Activated CD8-positive, alpha-beta T cell treated with anti-CD3 and anti-CD28 coated beads for 36 hours (primary cell): ENCODE measurements at regions not wholly inside any gene's neighbourhood (a gene's known extent, or its start where the extent isn't known, plus 50 kb on each side); places are given as distances from the start of the nearest gene placed in this dataset.

Experiments
- ATAC-seq: fragments of 200-7000 bp; cut with Tn5 transposase; one replicate; pipeline ENCODE4 v1.10.0; 2021; ENCODE audit warnings: mild to moderate bottlenecking, moderate library complexity
- CTCF ChIA-PET: fragments of 350-600 bp; sonication (Branson Sonifier 250); formaldehyde crosslinking; loops from one replicate; lab custom pipeline; 2021; ENCODE audit warnings: antibody characterized with exemption; lab: Charles Lee
- POLR2A ChIA-PET: fragments of 350-600 bp; sonication (Branson Sonifier 250); formaldehyde crosslinking; loops from one replicate; lab custom pipeline; 2021; ENCODE audit warnings: antibody characterized with exemption; lab: Charles Lee
- DNase-seq: peaks from one replicate; pipeline ENCODE4 v3.0.0-alpha.2; 2020
- H3K27ac Mint-ChIP-seq: one replicate; pipeline ENCODE4 v1.8.0; 2021; ENCODE audit warnings: mild to moderate bottlenecking, mixed read lengths
- H3K27me3 Mint-ChIP-seq: one replicate; pipeline ENCODE4 v1.8.0; 2021; ENCODE audit warnings: mixed read lengths
- H3K36me3 Mint-ChIP-seq: one replicate; pipeline ENCODE4 v1.8.0; 2021; ENCODE audit warnings: low read depth, mixed read lengths
- H3K4me1 Mint-ChIP-seq: one replicate; pipeline ENCODE4 v1.8.0; 2021; ENCODE audit warnings: low read depth, mixed read lengths
- H3K4me3 Mint-ChIP-seq: one replicate; pipeline ENCODE4 v1.8.0; 2021; ENCODE audit warnings: mild to moderate bottlenecking, moderate library complexity, mixed read lengths
- H3K9me3 Mint-ChIP-seq: one replicate; pipeline ENCODE4 v1.8.0; 2021; ENCODE audit warnings: mixed read lengths
- CTCF ChIP-seq: fragments of 200-600 bp; IDR thresholded peaks from one replicate; pipeline ENCODE4 v1.8.0; 2022; ENCODE audit warnings: antibody characterized with exemption, mild to moderate bottlenecking
- intact Hi-C: fragments of 100-400 bp; cut with micrococcal nuclease; formaldehyde crosslinking; loops from one replicate; pipeline ENCODE4 v1.10.0; 2022

GRCh38 chr4:83974111-83974780 lies 438.3 kb downstream of the GPAT3 start:
- ChIA-PET CTCF (no interaction called here), POLR2A (no interaction called here)
- Mint-ChIP-seq H3K9me3 (no peaks in the 10 kb centered on the region), H3K27me3 (no peaks in the 10 kb centered on the region), H3K4me1 (no peaks in the 10 kb centered on the region), H3K4me3 (no peak overlapping the region), H3K27ac (no peak overlapping the region), H3K36me3 (no peaks in the 10 kb centered on the region)
- ATAC-seq: no peak
- intact Hi-C loops: no loop called here
- no peak for TF ChIP-seq CTCF
- no peak for DNase-seq

- DNase-seq: no peak
- Mint-ChIP-seq H3K27me3 (no peaks in the 10 kb centered on the region), H3K27ac (no peak overlapping the region), H3K36me3 (no peaks in the 10 kb centered on the region), H3K4me1 (no peaks in the 10 kb centered on the region), H3K4me3 (no peak overlapping the region), H3K9me3 (no peaks in the 10 kb centered on the region)
- CTCF ChIA-PET: no interaction called here
- intact Hi-C loops: no loop called here
- no peak for TF ChIP-seq CTCF
- POLR2A ChIA-PET: no interaction called here
- no peak for ATAC-seq
Measured at GRCh38 chr4:83964996-83965541, 429.2 kb downstream of the GPAT3 start.

GRCh38 chr4:83962492-83962891 lies 426.6 kb downstream of the GPAT3 start:
- POLR2A ChIA-PET: no interaction called here
- H3K9me3 Mint-ChIP-seq: no peaks in the 10 kb centered on the region
- CTCF ChIA-PET: no interaction called here
- no peaks in the 10 kb centered on the region for H3K4me1 Mint-ChIP-seq
- ATAC-seq (no peak), DNase-seq (no peak)
- H3K27me3 Mint-ChIP-seq: no peaks in the 10 kb centered on the region
- H3K4me3 Mint-ChIP-seq: no peak overlapping the region
- H3K27ac Mint-ChIP-seq: no peak overlapping the region
- intact Hi-C loops: no loop called here
- H3K36me3 Mint-ChIP-seq: no peaks in the 10 kb centered on the region
- no peak for TF ChIP-seq CTCF

- Mint-ChIP-seq H3K4me1 (no peaks in the 10 kb centered on the region), H3K27me3 (no peaks in the 10 kb centered on the region), H3K36me3 (no peaks in the 10 kb centered on the region), H3K27ac (no peak overlapping the region), H3K4me3 (no peak overlapping the region), H3K9me3 (no peaks in the 10 kb centered on the region)
- ChIA-PET CTCF (interaction anchor here (1.1 kb wide), 1 partner anchor 154 kb away, joined by 3 read pairs; no protein-coding TSS in a partner anchor), POLR2A (no interaction called here)
- intact Hi-C loops: no loop called here
- DNase-seq (no peak), ATAC-seq (no peak)
- TF ChIP-seq CTCF: no peak
Measured at GRCh38 chr4:83961575-83961974, 425.7 kb downstream of the GPAT3 start.

- ATAC-seq: no peak
- no peak for TF ChIP-seq CTCF
- Mint-ChIP-seq H3K36me3 (no peaks in the 10 kb centered on the region), H3K27me3 (no peaks in the 10 kb centered on the region), H3K27ac (no peak overlapping the region), H3K4me1 (no peaks in the 10 kb centered on the region), H3K9me3 (no peaks in the 10 kb centered on the region), H3K4me3 (no peak overlapping the region)
- CTCF ChIA-PET: no interaction called here
- intact Hi-C loops: no loop called here
- POLR2A ChIA-PET: no interaction called here
- DNase-seq: no peak
Measured at GRCh38 chr4:83959160-83959559, 423.3 kb downstream of the GPAT3 start.
